NCI-H69 (cell line): ENCODE measurements at regions not wholly inside any gene's neighbourhood (a gene's known extent, or its start where the extent isn't known, plus 50 kb on each side); places are given as distances from the start of the nearest gene placed in this dataset.
"Not testable (repeated sequence)": the region's sequence is repeated elsewhere in the genome, so short reads cannot be mapped to it uniquely, and the experiment has no call there.

ENCODE experiments used
- DNase-seq: peaks from one replicate; lab custom pipeline; 2025; lab: John Stamatoyannopoulos, UW

GRCh38 chr1:232713785-232714184 is 83.9 kb upstream of the SIPA1L2 start:
- DNase-seq: no peak

- no peak for DNase-seq
Measured at GRCh38 chr1:232715154-232715553, 85.2 kb upstream of the SIPA1L2 start.

DNA sequence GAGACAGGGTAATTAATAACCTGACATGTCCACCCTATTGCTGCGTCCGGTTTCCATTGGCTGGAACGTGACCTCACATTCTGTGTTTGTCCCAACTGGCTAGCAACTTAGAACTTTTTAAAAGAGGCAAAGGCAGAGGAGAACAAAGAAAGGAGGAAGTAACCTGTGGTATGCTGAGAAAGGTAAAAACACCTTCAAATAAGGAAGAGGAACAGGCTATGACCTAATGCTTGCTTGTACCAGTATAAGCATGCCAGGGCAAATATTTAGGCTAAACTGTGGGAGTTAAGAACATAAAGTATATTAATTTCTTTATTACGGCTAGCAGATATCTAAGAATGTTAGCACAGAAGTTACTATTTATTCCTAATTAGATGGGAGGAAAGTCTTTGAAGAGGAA is 87.3 kb upstream of the MAP10 start:
- not testable (repeated sequence) for DNase-seq

DNA sequence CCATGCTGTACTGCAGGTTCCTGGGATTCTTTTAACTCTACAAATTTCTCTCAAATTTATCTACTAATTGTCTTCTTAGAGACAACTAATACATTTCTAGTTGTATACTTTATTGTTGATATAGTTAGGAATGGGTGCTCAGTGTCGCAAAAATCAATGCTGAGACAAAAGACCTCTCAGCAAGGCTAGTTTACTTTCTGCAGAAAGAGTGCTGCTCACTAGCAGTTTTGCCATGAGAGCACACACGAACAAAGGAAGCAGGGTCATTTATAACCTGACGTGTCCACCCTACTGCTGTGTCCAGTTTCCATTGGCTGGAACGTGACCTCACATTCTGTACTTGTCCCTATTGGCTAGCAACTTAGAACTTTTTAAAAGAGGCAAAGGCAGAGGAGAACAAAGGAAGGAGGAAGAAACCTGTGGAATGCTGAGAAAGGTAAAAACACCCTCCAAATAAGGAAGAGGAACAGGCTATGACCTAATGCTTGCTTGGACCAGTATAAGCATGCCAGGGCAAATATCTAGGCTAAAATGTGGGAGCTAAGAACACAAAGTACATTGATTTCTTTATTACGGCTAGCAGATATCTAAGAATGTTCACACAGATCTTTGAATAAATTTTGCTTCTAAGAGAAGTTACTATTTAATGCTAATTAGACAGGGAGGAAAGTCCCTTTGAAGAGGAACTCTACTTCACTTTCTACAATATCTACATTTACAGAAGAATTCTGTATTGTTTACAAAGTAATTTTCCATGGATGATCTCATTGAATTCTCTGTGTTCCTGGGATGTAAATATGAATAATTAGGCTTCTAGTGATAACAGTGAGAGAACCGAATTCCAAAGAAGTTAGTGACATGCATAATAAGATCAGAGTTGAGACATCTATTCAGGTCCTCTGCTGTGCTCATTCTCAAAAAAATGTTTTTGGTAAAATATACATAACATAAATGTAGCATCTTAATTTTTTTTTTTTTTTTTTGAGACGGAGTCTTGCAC is 86.0 kb upstream of the MAP10 start:
- DNase-seq: no peak

GRCh38 chr1:232722626-232723025 is 82.6 kb upstream of the MAP10 start:
- DNase-seq: no peak

- peak; percentile 8 for DNase-seq
Measured at GRCh38 chr1:232725305-232726047, 79.7 kb upstream of the MAP10 start.

GRCh38 chr1:232726048-232726779 is 79.0 kb upstream of the MAP10 start:
- DNase-seq: no peak

DNA sequence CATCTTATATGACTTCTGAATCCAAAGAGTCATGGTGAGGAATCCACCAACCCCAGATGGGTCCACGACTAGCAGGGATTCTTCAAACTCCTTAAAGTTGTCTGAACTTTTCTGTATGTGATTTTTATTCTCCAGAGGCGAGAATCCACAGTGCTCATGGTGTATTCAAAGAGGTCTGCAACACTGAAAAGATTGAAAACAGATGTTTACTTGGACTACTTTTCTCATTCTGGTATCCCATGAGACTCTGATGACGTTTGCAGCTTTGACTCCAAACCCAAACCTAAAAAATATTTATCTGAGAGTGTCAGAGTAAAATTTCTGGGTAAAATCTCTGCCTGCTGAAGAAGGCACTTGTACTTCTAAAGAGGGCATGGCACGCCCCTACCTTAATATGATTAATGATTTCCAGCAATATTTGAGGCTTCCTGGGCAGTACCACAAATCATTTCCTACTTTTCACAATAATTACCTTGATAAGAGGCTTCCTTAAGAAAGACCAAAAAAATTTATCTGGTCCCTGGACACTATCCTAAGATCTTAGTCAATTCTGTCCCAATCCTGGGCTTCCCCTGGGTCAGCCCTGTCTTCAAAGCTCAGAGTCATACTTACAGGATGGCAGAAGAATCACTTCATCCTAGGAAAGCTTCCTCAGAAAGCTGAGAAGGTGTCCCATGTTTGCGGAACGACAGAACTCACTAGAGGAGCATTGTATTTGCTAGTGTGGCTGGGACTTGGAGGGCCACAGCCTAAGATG is 76.5 kb upstream of the MAP10 start:
- no peak for DNase-seq

- no peak for DNase-seq
Measured at GRCh38 chr1:232732344-232732910, 72.8 kb upstream of the MAP10 start.

DNA sequence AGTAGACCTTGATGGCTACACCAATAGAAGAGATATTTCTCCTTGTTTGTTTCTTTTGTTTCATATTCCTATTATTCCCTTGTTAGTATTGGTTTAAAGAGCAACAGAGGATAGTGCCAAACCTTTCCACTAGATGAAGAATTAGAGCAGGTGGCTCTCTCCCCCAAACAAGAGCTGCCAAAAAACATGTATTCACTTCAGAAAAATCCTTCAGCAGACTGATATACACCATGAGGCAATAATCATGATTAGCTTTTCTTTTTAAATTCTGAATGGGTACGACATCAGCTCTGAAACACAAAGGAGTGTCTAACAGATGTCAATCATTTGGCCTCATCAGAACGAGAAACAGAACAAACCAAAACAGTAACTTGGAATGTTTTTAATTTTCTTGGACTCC is 67.3 kb upstream of the MAP10 start:
- no peak for DNase-seq

GRCh38 chr1:232743999-232744398 is 61.2 kb upstream of the MAP10 start:
- no peak for DNase-seq

DNA sequence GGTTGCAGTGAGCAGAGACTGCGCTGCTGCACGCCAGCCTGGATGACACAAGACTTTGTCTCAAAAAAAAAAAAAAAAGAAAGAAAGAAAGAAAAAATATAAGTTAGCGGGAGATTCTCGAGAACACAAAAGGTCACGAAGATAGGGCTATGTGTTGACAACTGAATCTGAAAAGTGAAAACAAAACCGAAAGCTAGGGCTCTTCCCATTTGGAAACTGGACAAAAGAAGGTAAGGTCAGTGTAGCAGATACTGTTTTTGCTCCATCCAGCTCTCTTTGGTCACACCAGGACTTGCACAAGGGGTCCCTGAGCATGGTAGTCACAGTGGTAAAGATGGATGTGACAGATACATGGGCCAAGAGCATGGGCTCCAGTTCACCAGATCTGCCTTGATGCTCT is 60.4 kb upstream of the MAP10 start:
- DNase-seq: no peak

DNA sequence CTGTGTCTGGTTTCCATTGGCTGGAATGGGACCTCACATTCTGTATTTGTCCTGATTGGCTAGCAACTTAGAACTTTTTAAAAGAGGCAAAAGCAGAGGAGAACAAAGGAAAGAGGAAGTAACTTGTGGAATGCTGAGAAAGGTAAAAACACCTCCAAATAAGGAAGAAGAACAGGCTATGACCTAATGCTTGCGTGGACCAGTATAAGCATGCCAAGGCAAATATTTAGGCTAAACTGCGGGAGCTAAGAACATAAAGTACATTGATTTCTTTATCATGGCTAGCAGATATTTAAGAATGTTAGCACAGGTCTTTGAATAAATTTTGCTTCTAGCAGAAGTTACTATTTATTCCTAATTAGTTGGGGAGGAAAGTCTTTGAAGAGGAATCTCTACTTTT is 59.5 kb upstream of the MAP10 start:
- not testable (repeated sequence) for DNase-seq

GRCh38 chr1:232748910-232749368 is 56.3 kb upstream of the MAP10 start:
- peak; percentile 25 for DNase-seq

DNA sequence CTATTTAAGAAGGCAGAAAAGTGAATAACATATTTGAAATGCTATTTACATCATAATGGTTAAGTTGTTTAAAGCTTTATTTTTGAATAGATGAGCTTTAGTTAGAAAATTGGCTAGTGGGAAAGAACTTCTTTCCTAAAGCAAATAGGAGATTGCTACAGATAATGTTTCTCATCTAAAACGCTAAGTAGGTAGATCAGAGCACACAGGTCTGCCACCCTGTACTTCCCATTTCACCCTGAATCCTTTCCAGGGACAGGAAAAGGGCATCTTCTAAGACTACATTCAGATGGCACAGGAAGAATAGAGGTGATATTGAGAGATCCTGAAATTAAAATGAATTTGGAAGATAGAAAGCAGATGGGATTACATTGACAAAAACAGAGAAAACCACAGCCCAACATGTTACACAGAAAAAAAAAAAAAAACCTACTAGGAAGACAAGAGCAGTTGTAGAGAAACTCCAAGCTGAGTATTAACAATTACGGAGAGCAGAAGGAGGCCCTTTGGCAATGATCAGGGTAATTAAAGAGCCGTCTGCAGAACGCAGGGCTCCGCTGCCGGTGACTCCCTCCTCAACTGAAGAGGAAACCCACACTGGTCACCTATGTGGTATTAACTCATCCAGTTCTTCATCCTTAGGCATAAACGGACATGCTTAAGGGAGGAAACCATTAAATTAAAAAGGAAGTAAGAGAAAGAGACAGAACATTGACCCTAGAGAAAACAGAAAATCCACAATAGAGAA is 53.6 kb upstream of the MAP10 start:
- peak; percentile 57 for DNase-seq

DNA sequence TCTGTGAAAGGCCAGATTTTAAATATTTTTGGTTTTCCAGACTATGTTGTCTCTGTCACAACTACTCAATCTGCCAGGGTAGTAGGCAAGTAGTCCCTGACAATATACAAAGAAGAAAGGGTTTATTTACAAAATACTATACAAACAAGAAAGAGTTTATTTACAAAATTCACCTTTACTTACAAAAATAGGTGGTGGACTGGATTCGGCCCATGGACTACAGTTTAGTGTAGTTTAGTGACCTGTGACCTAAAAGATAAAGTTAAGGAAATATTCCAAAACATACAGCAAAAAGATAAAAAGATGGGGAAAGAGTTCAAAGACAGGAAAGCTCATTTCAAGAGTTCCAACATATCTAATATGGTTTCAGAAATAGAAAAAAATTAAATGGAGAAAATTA is 52.9 kb upstream of the MAP10 start:
- no peak for DNase-seq

DNA sequence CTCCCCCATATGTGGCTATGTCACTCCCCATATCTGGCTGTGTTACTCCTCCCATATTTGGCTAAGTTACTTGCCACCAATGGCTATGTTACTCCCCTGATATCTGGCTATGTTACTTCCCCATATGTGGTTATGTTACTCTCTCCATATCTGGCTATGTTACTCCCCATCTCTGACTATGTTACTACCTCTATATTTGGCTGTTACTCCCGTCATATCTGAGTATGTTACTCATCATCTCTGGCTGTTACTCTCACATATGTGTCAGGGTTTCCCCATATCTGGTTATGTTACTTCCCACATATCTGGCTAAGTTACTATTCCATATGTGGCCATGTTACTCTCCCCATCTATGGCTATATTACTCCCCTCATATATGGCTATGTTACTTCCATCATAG is 50.3 kb upstream of the MAP10 start:
- DNase-seq: no peak
